Stimulated activated naive CD4-positive, alpha-beta T cell treated with Interleukin-2 at 50 U/mL for 16 hours (primary cell): ENCODE measurements at regions not wholly inside any gene's neighbourhood (a gene's known extent, or its start where the extent isn't known, plus 50 kb on each side); places are given as distances from the start of the nearest gene placed in this dataset.
"Not testable (repeated sequence)": the region's sequence is repeated elsewhere in the genome, so short reads cannot be mapped to it uniquely, and the experiment has no call there.

Experiments
- DNase-seq: peaks from one replicate; lab custom pipeline; 2025; lab: John Stamatoyannopoulos, UW

DNA sequence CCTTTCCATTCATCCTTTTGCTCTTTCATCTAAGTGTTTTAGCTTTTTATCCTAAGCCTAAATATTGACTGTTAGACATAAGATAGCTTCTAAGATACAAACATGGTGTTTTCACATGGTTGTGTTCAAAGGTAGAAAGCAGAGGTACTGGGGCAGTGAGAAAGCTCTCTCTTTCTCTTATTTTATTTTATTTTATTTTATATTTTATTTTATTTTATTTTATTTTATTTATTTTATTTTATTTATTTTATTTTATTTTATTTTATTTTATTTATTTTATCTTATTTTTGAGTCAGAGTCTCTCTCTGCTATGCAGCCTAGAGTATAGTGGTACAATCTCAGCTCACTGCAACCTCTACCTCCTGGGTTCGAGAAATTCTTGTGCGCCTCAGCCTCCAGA lies 287.2 kb downstream of the IKZF2 start:
- DNase-seq = no peak

DNA sequence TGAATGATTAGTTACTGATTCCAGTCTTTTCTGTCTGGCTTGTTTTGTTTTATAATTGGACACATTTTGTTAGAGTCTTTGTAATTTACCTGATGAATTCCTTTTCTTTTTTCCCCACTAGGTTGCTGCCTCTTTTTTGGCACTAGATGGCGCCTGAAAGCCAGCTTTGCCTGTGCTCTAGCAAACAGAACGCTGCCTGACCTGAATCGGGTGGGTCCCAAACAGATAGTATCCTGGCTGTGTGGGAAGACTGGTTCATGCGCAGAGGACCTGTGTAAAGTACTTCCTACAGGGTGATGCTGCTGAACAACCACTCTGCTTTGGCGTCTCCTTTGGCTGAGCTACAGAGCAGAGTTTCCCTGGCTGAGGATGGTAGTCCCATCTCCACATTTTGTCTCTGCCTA lies 288.2 kb downstream of the IKZF2 start:
- DNase-seq = no peak

- no peak for DNase-seq
Observed at GRCh38 chr2:212858496-212858895, 292.9 kb downstream of the IKZF2 start.

GRCh38 chr2:212854771-212855170 lies 296.6 kb downstream of the IKZF2 start:
- DNase-seq = no peak

GRCh38 chr2:212854116-212854515 lies 297.3 kb downstream of the IKZF2 start:
- DNase-seq = no peak

- DNase-seq = no peak
Observed at GRCh38 chr2:212845941-212846340, 305.5 kb downstream of the IKZF2 start.

- no peak for DNase-seq
Observed at GRCh38 chr2:212843409-212844199, 305.0 kb upstream of the ERBB4 start.

GRCh38 chr2:212842544-212843185 lies 304.1 kb upstream of the ERBB4 start:
- DNase-seq = no peak

GRCh38 chr2:212841460-212841859 lies 302.9 kb upstream of the ERBB4 start:
- DNase-seq = no peak

GRCh38 chr2:212832211-212833195 lies 293.9 kb upstream of the ERBB4 start:
- no peak for DNase-seq

DNA sequence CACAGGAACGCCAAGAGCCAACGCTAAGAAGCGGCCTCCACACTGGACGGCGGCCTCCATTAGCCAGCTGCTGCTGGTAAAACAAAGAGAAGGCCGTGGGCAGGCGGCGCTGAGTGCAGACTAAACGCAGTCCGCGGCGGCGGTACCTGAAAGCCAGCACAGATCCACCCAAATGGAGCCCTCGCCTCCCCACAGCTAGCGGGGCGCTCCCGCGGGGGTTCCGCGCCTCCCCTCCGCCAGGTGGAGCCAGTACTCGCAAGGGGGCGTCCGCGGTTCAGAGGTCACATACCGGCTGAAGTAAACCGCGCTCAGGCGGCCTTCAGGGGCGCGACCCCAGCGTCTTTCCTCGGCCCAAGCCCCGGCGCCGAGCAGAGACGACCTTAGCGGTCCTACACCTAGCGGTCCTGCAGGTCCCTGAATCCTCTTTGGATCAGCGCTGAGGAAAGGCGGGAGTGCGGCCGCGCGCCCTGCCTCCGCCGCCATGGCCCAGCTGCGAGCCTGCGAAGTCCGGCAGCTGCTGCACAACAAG lies 293.1 kb upstream of the ERBB4 start:
- no peak for DNase-seq

DNA sequence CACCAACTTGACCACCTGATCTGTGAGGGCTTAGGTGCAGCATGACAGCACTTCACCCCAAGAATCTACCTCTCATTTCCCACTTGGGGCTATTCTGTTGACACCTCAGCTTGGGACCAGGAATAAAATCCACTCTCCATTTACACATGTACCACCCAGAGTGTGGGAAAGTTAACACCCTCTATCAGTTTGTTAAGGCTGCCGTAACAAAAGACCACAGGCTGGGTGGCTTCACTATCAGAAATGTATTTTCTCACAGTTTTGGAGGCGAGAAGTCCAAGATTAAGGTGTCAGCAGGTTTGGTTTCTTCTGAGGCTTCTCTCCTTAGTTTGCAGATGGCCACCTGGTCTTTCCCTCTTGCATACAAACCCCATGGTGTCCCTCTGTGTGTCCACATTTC lies 277.7 kb upstream of the ERBB4 start:
- no peak for DNase-seq

DNA sequence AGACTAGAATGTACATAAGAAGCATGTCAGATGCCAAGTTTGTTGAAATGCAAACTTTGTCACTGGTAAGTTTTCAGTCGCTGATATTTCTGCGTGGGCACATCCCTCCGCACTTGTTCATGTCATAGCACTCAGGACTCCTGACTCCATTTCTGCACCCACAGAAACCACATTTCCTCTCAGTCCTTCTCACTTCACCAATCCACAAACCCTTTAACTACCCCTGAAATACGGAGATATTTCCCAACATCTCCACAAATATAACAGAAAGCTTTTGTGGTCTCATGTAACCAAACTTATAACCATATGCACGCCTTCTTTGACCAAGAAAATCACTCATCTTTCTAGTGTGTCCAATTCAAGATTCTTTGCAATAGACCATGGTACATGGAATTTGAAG lies 276.9 kb upstream of the ERBB4 start:
- no peak for DNase-seq

- no peak for DNase-seq
Observed at GRCh38 chr2:212814941-212815340, 276.3 kb upstream of the ERBB4 start.

DNA sequence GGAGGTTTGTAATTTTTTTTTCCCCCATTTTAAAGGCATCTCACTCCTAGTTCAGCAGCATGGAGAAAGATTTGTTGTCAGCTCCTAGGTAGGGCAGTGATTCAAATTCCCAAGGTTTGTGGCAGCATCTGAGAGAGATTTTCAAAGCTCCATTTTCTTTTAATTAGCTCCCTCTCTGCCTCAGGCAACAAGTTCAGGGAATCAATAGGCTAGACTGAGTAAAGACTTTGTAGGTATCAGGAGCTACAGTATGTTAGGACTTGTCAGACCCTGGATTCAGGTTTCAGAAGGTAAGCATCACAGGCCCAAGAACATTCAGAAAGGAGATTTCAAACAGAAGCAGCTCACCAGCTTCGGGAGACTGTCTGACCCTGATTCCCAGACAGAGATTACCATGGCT lies 273.3 kb upstream of the ERBB4 start:
- no peak for DNase-seq

DNA sequence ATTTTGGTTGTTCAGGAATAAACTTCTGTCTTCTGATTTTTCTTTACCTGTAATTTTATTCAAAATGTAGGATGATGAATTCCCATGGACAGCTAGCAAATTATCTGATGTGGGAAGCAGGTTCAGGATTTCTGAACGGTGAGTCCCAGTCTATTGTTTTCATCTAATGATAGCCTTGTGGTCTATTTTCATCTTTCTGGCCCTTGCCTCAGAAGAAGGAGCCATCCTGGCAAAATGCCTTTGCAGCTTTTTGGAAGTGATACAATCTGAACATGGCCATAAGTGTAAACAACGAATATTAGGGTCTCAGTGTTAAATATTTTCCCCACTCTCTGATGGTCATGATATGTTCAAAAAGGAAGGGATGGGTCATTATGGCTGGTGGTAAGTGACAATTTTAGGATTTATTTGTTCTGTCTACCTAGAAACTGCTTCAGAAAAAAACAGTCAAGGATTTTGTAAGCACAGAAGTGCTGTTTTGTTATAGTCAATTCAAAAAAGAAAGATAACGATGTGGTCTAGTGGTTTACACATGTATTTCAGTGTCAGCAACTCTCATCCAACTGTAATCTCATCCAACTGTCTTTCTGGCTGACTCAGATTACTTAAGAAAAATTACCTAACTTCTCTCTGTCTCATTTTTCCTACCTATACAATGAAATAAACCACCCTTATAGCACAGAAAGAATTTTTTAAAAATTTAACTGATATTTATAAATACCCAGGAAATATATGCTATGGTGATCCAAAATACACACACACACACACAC lies 272.6 kb upstream of the ERBB4 start:
- no peak for DNase-seq

- no peak for DNase-seq
Observed at GRCh38 chr2:212797484-212798205, 259.0 kb upstream of the ERBB4 start.

DNA sequence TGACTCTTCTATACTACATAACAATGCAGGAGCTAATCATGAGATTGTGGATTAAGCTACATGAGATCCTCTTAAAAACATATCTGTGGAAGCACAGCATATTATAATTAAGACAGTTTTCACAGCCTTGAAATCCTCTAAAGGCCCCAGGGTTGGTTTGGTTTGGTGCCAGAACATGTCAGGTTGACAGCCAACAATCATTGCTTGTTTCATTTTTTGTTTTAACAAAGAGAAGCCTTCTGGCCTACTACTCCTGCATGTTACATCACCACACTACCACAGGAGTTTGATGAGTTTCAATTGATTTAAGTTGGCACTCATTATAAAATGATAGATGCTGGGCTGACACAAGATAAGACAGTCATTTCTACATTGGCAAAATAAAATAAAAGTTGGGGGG lies 255.9 kb upstream of the ERBB4 start:
- DNase-seq = no peak

DNA sequence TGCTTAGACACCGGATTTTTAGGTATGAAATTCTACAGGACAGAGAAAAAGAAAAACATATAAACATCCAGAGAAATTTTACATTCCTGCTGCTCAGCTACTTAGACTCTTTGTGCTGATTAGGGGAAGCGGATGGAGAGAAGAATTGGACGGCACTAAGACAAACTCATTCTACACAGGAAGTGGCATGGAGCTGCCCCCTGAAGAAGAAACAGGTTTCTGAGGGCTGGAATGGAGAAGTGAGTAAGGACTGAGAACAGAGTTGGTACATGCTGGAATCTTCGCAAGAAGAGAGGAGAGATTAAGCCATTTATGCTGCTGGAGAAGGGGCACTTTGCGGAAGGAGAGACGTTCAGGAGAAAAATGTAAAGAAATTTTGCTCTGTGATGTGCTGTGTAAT lies 253.0 kb upstream of the ERBB4 start:
- no peak for DNase-seq

DNA sequence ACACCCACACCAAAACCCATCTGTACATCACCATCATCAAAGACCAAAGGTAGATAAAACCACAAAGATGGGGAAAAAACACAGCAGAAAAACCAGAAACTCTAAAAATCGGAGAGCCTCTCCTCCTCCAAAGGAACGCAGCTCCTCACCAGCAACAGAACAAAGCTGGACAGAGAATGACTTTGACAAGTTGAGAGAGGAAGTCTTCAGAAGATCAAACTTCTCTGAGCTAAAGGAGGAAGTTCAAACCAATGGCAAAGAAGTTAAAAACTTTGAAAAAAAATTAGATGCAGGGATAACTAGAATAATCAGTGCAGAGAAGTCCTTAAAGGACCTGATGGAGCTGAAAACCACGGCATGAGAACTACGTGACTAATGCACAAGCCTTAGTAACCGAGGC lies 247.5 kb upstream of the ERBB4 start:
- DNase-seq = not testable (repeated sequence)

GRCh38 chr2:212777020-212777491 lies 238.5 kb upstream of the ERBB4 start:
- no peak for DNase-seq
